Dermis microvascular lymphatic vessel endothelial cell (primary cell): ENCODE measurements at regions not wholly inside any gene's neighbourhood (a gene's known extent, or its start where the extent isn't known, plus 50 kb on each side); places are given as distances from the start of the nearest gene placed in this dataset.

Experiments used
- DNase-seq, 2 donors: peaks; one replicate each; pipeline versions ENCODE4 v3.0.0 to v3.0.0-alpha.2; 2010; ENCODE audit warnings: low read depth in 2 of 2

DNA sequence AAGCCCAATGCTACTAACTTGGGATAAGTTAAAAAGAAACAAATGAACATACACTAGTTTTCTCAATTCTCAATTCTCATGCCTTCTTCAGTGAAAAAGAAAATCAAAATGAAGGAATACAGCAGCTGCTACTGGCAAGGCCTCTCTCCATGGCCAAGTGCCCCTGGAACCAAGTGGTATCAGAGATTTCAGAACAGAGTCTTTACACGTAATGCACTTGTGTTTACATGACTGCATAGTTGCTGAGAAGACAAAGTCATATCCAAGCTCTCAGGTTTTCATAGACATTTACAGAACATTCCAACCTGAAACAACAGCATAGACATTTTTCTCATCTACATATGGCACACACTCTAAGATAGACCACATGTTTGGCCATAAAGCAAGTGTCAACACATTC lies 789.9 kb downstream of the CBLN2 start:
- no peak for DNase-seq

- no peak for DNase-seq
Measured at GRCh38 chr18:71743634-71744033, 800.5 kb downstream of the CBLN2 start.

DNA sequence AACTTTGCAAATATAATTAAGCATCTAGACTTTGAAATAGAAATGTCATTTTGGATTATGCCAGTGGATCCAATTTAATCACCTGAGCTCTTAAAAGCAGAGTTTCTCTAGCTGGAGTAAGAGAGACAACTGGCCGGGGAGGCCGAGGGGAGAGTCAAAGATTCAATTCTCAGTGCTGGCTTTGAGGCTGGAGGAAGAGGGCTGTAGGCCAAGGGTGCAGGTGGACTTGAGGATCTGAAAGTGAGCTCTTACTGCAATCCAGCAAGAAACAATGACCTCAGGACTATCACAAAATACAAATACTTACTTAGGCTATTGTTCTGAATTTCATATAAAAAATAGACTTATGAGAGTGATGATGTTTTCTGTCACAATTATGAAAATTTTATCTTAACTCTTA lies 814.5 kb downstream of the CBLN2 start:
- no peak for DNase-seq

DNA sequence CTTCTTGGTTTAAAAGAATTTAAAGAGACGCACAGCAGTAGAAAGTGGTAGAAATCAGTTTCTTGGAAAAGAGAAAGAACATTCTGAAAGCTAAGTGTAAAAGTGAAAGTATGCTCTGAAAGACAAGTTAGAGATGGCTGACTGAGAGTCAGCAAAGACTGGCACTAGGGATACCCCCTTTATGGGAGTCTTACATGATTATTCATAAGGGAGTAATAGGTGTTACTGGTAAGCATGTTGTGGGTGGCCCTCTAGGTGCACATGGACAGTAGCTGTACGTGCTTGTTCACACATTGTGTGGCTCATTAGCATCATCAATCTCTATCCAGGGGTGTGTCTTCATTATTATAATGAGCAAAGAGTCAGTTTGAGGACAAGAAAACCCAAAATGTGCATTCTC lies 816.2 kb downstream of the CBLN2 start:
- no peak for DNase-seq

- DNase-seq = no peak
Measured at GRCh38 chr18:71725256-71725655, 818.9 kb downstream of the CBLN2 start.

GRCh38 chr18:71707985-71708500 lies 836.1 kb downstream of the CBLN2 start:
- DNase-seq = no peak

- DNase-seq = no peak
Measured at GRCh38 chr18:71707400-71707799, 836.7 kb downstream of the CBLN2 start.

GRCh38 chr18:71689416-71690160 lies 854.6 kb downstream of the CBLN2 start:
- no peak for DNase-seq

DNA sequence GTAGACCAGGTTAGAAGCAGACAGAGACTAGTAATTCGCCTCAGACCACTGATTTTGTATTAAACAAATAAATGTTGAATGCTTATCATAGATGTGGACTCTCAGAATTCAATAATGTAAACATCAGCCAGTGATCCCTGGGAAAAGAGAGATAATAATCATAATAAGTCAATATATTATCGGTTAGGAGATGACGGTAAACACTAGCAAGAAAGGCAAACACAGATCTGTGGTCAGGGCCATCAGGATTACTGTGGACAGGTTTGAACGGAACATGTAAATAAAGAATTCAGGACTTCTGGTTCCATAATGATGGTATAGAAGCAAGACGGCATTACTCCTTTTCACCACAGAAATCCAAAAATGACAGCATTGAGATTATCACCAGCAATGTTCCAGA lies 861.6 kb downstream of the CBLN2 start:
- DNase-seq = no peak

- no peak for DNase-seq
Measured at GRCh38 chr18:71678144-71678543, 866.0 kb downstream of the CBLN2 start.

- DNase-seq = no peak
Measured at GRCh38 chr18:71673954-71674353, 870.2 kb downstream of the CBLN2 start.

GRCh38 chr18:71673498-71673897 lies 870.6 kb downstream of the CBLN2 start:
- DNase-seq = no peak

- DNase-seq = no peak
Measured at GRCh38 chr18:71666481-71666880, 877.7 kb downstream of the CBLN2 start.

DNA sequence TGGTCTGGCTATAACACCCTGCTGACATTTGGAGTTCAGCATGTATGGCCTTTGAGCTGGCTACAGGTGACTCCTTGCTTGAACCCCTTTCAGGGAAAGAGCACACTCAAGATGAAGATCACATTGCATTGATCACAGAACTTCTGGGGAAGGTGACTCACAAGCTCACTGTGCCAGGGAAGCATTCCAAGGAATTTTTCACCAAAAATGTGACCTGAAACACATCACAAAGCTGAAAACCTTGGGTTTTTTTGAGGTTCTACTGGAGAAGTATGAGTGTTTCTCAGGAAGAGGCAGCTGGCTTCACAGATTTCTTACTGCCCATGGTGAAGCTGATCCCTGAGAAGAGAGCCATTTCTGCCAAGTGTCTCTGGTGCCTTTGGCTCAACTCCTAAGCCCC lies 879.0 kb downstream of the CBLN2 start:
- no peak for DNase-seq

DNA sequence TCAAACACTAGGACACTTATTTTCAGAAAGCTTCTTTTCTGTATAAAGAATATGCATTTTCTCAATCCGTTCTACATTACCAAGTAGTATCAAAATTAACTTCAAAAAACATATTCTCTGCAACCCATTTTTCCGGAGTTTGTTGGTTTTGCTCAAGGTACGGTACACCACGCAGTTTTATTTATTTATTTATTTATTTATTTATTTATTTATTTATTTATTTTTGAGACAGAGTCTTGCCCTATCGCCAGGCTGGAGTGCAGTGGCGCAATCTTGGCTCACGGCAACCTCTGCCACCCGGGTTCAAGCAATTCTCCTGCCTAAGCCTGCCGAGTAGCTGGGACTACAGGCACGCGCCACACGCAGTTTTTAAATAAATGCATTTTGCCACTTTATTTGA lies 900.3 kb downstream of the CBLN2 start:
- DNase-seq = no peak

DNA sequence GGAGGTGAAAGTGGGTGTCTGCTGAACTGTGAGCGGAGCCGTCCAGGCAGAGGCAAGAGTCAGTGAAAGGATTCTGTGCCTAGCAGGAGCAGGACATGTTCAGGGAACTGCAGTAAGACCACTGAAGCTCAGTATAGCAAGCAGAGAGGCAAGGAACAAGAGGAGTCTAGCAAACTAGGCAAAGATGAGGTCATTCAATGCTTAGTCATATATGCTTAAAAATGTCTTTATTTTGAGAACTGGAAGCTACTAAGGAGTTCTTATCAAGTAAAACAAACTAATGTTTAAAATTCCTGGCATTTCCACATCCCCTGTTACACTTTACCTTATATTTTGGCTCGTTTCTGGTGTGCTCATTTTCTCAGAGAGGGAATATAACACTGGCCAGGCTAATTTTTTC lies 913.4 kb downstream of the CBLN2 start:
- DNase-seq = no peak

- DNase-seq = no peak
Measured at GRCh38 chr18:71625556-71626090, 918.5 kb downstream of the CBLN2 start.

- no peak for DNase-seq
Measured at GRCh38 chr18:71598374-71598773, 945.8 kb downstream of the CBLN2 start.

DNA sequence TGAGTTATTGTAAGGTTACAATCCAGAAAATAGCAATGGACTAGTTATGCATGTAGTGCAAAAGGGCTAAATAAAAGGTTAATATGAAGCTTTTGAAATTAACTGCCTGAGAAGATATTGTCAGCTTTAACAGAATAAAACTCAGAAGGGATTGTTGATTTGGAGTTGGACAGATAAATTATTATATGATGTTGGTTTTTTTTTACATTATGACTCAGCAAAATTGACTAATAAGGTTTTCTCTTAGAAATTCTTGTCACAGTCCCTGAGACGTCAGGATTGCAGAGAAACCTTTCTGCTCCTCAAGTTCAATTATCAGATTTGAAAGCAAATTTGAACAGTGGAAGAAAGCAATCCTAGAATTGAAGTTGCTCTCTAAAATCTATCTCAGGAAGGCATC lies 946.9 kb downstream of the CBLN2 start:
- no peak for DNase-seq

GRCh38 chr18:71583252-71583651 lies 960.9 kb downstream of the CBLN2 start:
- no peak for DNase-seq

- DNase-seq = peak in 1 of 2 donors; percentile 23
Measured at GRCh38 chr18:71554686-71555085, 989.5 kb downstream of the CBLN2 start.

GRCh38 chr18:71541643-71542042 lies 1002.5 kb downstream of the CBLN2 start:
- DNase-seq = no peak

DNA sequence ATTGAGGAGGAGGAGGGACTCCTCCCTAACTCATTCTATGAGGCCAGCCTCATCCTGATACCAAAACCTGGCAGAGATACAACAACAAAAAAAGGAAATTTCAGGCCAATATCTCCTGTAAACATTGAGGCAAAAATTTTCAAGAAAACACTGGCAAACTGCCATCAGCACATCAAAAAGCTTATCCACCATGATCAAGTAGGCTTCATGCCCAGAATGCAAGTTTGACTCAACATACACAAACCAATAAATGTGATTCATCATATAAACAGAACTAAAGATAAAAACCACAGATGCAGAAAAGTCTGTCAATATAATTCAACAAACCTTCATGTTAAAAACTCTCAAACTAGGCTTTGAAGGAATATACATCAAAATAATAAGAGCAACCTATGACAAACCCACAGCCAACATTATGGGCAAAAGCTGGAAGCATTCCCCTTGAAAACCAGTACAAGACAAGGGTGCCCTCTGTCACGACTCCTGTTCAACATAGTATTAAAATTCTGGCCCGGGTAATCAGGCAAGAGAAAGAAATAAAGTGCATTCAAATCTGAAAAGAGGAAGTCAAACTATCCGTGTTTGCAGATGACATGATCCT lies 1014.3 kb downstream of the CBLN2 start:
- DNase-seq = peak in 1 of 2 donors; percentile 64
